IPS-NIHi7 (cell line): ENCODE measurements at regions not wholly inside any gene's neighbourhood (a gene's known extent, or its start where the extent isn't known, plus 50 kb on each side); places are given as distances from the start of the nearest gene placed in this dataset.

Experiments used
- DNase-seq: peaks from one replicate; pipeline ENCODE4 v3.0.0; 2012; ENCODE audit warnings: mixed read lengths; ENCODE audit errors: extremely low spot score

DNA sequence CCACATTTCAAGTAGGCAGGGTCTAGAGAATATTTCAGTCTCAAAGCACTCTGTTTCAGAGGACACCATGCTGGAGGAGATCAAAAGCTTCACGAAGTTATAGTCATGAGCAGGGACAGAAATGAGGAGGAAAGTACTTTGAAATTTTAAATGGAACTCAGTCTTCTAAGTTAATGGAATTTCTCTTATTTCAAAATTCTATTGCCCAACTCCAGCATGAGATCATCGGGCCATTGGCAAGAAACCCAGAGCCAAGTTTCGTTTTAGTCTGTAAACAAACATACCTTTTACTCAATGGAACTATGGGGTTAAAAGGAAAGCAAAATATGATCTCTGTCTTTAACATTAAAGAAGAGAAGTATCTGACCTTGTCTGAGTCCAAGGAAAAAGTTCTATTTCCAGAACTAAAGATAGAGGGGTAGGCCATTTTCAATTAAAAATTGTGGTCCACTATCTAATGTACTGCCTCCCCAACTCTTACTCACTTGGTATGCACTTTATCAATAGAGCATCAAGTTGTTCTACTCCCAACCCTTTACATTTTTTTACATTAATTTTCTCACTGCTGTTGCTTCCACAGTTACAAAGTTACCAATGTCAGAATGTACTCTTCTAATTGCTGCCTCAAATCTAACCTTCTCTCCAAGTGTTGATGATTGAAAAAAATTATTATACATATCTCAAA lies 235.3 kb upstream of the NRSN1 start:
- no peak for DNase-seq

DNA sequence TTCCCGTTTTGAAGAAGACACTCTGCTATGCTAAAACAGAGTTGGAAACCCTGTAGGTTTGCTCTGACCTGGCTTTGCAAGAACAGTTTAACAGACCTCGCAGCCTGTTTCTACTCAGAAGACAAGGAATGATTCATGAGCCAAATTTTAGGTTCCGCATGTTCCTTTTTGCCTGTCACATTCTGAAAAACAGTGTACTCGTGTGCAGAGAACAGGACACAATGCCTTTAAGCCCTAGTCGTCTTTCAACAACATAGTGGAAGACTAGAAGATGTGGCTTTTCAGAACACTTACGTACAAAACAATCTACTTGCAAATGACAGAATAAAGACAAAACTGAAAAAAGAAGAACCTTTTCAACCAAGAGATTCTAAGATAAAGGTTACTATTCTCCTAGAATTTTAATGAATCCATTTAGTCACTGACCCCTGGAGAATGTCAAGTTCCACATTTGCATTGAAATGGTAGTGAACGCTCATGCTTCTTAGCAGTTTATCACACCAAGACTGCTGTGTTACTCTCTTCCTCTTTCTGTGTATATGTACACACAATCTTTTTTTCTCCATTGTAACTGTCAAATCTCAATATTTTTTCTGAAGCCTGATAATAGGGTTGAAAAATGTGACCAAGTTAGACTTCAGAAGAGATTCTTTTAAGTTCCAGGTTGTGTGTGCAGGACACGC lies 220.7 kb upstream of the NRSN1 start:
- DNase-seq, result no peak

DNA sequence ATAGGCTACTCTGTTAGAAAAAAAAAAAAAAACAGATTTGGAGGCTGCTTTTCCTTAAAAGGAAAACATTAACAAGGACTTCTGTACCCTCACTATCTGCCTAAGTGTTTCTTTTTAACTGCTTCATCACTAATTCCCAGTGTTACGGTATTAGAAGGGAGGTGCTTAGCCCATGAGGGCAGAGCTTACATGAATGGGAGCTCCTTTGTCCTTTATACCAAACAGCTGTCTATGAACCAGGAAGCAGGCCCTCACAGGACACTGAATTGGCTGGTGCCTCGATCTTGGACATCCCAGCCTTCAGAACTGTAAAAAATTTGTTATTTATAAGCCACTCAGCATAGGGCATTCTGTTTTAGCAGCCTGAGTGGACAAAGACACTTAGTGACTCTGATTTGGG lies 215.6 kb upstream of the NRSN1 start:
- no peak for DNase-seq

DNA sequence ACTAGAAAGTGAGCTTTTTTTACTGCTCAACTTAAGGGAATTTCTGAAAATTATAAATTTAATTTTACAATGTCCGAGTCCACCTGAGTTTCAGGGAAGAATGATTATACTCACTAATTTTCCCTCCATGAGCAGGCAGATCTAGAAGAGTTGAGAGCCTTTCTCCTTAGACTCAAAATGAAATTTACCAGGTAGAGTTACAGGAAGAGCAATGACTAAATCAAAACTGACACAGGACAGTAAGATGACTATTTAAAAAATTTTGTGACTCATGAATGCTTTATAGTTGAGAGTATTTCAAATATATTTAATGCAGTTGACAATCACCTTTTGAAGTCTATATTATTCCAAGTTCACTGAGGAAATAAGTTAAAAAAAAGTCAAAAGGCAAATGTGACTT lies 198.1 kb upstream of the NRSN1 start:
- DNase-seq, result no peak

DNA sequence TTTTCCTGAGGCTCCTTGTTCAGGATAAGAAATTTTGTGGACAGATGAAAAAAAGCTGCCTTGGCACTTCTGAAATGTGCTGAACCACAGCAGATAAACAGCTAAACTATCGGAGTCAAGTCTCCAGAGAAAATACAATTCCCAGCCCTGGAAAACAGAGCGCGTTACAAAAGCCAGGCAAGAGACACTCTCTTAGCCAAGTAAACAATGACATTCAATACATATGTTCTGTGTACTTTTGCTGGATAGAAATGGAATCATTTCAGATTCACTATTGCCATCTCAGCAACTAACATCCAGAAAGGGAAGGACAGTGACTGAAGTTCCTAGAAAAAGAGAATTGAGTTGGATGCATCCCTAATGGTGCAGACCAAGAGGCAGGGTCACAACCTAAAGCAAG lies 196.8 kb upstream of the NRSN1 start:
- no peak for DNase-seq

DNA sequence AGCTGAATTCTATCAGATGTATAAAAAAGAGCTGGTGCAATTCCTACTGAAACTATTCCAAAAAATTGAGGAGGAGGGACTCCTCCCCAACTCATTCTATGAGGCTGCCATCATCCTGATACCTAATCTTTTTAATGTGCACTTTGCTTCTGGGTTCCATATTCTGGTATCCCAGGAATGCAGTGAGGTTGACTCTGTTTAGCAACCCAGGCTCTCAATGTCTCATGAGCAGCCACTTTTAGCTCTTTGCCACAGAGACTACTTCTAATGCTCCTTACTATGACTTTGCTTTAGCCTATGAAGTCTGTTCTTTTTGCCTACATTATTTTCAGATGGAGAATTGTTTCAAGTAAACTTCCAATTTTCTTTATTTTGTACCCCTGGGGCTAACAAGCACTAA lies 185.5 kb upstream of the NRSN1 start:
- DNase-seq, result no peak

DNA sequence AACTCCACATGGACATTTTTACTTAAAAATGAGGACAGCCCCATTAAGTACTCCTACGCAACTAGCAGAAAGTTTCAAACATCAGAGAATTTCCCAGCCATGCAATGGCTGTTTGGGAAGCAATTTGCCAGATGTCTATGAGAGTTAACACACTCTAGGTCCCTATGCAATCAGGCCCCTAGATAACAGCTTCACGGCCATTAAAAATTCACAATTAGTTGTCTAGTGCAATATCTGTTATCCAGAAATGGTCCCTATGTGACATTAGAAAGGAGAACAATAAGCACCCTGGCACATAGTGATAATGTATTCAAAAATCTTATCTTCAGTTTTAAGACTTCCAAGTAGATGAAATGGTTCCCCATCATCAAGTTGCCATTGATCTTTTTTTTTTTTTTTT lies 174.3 kb upstream of the NRSN1 start:
- no peak for DNase-seq

DNA sequence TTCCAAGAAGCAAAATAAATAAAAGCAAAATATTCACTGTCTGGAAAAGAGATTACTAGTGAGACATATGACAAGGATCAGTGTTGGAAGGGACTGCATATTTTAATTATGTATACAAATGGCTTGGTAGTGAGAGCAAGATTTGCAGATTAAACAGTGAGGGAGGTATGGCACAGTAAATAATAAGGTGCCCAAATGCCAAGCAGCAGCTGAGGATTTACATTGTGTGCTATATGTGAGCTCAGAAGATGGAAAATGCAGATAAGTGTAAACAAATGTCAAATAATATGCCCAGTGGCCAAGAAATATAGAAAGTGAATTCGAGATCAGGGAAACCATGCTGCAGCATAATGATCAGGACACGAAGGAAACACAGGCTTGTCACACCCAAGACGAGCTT lies 173.8 kb upstream of the NRSN1 start:
- DNase-seq, result no peak

DNA sequence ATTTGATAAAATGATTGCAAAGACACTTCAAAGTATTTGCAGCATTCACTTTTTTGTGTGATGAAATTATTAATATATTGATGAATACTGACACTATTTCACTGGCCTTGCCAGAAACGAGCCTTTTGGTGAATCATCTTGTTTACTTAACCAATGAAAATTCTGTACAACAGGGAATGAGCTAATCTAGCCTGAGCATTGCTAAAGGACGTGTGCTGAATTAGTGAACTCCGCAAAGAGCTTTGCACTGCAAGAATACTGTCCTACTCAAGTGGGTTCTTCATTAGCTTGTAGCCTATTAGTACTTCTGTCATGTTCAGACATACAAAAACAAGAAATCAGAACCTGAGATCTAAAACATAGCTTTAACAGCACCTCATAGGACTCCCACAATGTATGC lies 172.0 kb upstream of the NRSN1 start:
- no peak for DNase-seq

DNA sequence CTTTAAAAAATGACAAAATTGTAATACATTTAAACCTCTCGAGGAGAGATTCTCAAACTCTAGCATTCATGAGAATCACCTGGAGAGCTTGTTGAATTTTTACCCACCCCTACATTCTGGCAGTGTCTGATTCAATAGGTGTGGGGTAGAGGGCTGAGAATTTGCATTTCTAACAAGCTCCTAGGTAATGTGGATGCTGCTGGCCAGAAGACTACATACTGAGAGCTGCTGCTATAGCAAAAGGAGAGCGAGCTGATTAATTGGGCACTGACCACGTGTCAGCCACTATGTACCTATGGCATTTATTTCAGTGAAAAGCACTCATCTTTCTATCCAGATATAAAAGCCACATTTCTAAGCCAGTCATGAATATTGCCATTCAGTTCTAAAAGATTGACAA lies 169.0 kb upstream of the NRSN1 start:
- DNase-seq, result no peak

DNA sequence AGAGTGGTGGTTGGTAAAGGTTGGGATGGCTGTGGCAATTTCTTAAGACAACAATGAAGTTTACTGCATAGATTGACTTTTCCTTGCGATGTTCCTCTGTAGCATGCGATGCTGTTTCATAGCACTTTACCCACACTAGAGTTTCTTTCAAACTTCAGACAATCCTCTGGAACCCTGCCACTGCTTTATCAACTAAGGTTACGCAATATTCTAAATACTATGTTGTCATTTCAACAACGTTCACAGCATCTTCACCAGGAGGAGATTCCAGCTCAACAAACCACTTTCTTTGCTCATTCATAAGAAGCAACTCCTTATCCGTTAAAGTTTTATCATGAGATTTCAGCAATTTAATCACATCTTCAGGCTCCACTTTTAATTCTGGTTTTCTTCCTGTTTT lies 161.2 kb upstream of the NRSN1 start:
- no peak for DNase-seq

DNA sequence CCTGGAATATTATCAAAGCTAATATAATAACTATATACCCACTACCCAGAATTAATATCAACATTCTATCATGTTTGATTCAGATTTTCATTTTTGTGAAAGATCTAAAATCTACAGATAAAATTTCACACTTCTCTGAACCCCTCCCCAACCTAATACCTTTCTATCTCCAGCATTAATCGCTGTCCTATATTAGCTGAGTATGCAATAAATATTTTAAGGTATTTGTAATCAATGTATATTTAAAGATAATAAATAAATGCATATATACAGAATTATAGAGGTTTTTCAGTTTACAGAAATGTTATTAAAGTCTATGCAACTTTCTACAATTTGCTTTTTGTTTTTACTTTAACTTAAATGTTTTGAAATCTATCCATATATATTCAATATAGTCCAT lies 156.7 kb upstream of the NRSN1 start:
- DNase-seq, result no peak

DNA sequence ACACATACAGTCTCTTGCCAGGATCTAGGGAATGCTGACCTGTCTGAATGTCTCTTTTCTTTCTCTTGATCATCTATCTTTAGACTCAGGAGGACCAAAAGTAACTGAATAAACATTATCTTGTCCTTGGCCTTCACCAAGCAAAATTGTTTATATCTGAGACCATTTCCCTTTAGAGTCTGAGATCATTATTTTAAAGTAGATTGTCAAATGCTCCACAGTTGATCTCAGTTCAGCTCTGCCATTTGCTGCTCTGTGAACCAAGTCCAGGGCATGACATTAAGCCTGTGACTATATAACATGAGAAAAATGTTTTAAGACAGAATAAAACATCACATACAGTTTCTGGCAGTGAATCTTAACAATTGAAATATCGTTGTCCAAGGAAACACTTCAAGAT lies 148.3 kb upstream of the NRSN1 start:
- no peak for DNase-seq

DNA sequence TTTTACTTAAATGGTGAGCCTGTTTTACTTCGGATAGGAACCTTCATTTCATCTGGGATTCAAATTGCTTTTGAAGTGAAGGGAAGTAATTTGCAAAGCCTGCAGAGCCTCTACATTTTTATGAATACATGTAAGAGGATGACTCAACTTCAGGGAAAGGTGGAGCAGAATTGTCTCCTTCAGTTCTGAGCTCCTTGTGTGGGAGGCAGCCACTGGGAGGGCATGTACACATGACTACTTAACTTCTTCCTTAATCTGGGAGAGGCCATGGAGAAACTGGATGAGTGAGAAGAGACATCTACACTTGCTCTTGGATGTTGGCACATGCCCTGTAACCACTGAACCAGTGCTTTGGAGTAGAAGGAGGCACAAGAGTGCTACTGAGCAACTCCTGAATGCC lies 145.1 kb upstream of the NRSN1 start:
- no peak for DNase-seq

DNA sequence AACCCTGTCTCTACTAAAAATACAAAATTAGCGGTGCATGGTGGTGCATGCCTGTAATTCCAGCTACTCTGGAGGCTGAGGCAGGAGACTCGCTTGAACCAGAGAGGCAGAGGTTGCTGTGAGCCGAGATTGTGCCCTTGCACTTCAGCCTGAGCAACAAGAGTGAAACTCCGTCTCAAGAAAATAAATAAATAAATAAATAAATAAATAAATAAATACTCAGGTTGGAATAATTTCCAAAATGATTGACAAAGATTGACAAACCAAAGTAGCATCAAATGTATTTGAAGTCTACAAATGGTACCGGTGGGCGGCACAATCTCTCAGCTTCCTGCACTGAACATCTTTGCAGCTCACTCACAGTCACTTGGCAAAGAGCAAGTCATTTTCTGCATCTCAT lies 144.1 kb upstream of the NRSN1 start:
- no peak for DNase-seq

DNA sequence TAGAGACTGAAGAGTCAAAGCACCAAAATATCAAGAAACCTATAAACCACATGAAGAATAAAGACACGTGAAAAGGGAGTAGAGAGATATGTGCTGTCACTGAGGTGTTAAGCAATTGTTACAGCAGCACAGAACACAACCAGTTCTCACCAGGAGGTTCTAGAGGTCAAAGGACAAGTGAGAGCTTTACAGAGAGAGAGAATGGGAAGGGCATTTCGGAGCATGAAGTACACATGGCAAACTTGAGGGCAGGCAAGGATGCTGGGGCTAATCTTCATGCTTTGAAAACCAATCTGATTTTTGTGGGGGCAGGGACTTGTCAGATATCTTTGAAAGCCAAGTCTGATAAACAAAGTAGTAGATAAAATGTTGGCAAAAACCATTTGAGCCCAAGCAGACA lies 142.3 kb upstream of the NRSN1 start:
- no peak for DNase-seq

DNA sequence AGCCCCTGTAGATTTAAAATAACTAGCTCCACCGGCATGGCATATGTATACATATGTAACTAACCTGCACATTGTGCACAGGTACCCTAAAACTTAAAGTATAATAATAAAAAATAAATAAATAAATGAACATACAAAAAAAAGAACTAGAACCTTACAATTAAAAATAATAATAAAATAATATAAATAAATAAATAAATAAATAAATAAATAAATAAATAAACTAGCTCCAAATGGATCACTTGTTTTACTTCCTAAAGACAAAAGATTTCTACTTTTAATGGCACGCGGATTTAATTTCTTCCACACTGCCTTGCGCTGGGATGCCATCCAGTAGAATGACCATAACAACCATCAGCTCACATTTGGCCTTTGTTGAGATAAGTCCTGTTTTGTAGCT lies 141.0 kb upstream of the NRSN1 start:
- no peak for DNase-seq

DNA sequence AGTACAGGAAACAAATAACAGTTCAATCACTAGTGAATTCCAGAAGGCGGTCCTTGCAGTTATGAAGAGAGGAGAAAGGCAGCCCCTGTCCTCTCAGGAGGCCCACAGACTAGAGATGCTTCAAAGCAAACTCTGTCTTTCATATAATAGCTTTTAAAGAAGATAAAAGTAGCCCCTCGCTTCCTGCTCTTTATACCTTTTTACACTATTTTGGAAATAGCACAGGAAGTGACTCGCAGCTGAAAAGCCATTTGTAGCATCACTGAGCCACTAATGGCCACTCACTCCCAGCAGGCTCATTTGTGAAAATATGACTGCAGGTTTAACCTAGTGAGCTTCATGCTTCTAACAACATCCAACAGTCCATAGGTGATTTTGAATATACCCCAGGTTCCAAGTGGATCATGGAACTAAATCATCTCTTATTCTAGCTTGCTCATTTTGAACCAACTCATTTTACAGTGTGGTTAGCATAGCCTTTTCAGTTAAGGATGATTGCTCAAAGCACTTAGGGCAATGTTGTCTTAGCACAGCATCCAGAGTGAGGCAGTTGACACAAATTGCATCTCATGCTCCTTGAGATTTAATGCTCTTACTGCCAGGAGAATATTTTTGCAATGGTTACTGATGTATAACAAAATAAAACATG lies 136.0 kb upstream of the NRSN1 start:
- no peak for DNase-seq

DNA sequence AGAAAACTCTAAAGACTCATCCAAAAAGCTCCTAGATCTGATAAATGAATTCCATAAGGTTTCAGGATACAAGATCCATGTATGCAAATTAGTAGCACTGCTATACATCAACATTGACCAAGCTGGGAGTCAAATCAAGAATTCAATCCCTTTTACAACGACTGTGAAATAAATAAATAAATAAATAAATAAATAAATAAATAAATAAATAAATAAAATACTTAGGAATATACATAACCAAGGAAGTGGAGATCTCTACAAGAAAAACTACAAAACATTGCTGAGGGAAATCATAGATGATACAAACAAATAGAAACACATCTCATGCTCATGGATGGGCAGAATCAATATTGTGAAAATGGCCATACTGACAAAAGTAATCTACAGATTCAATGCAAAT lies 132.0 kb upstream of the NRSN1 start:
- no peak for DNase-seq

DNA sequence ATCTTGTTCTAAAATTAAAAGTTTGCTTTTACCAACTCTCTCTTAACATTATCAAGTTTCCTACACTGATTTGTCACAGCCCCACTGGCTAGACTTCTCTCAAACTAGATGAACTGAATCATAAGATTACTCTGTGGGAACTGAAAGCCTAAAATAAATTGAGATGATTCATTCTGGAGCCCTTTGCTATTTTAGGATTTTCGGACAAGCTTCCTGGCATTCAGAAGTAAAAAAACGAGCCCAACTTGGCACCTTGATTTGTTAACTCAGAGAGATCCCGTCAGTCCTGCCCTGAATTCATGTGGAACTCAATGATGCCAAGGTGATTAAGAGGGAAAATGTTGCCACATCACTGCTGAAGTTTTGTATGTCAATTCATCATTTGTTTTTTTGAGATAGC lies 122.0 kb upstream of the NRSN1 start:
- no peak for DNase-seq

DNA sequence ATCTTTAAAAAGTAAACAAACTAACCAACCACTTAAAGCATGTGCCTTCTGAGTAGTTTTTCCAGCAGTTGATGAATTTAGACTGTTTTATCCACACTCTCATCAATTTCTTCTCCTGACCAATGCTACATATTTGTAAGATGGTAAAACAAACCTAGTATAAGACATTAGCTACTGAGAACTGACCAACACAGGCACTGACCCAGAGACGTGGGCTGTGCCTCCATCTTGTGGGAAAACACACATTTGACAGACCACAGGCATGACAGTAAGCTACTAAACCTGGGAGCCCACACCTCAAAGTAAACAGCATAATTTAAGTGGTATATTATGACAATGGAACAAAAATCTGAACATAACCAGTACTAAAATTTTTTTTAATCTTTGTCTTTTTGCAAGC lies 121.4 kb upstream of the NRSN1 start:
- no peak for DNase-seq

DNA sequence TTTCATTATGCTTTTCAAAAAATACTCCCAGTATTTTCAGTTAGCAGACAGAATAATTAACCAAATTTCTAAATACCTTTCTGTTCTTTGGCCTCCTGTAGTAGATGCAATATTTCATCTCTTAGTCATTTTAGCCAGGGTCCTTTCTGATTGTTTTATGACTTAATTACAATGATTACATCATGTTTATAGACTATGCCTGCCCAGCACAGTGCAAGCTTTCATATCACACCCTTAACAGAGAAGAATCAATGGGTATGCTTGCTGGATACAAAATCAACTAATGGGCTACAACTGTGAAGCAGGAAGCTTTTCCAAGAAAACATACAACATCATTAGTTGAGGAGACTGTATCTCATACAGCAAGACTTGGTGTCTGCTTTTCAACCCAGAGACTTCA lies 119.8 kb upstream of the NRSN1 start:
- DNase-seq, result no peak

DNA sequence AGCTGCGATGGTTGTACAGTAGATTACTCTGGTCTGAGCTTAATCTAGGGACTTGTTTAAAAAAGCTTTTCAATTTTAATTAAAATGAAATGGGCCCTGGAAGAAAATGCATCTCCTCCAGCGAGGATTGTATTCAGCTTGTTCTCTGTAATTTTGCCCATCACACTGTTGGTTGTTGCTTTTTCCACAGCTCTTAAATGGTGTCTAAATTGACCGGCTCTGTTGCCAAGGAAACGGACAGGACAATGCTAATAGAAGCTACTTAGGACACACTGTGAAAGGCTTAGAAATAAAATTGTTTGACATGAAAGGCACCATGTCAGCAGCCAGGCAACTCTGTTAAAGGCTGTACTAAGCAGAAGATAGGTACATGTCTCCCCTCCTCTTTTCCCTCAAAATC lies 116.7 kb upstream of the NRSN1 start:
- no peak for DNase-seq

DNA sequence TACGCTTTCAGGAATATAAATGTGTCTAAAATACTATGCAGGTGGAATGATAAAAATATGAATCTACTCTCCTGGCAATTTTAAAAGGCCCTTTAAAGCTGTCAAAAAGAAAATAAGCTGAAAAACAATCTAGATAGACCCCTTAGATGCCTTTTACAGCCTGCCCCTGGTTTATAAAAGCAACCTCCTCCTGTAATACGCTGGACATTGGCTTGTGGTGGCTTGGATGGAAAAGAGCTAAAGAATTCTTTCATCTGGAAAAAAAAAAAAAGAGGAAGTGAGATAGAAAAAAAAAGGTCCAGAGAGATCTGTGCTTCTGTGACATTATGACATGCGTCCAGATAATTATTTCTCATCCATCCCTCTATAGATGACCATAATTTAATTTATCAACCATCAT lies 115.9 kb upstream of the NRSN1 start:
- no peak for DNase-seq
